Left forelimb (tissue), 1 donor: ENCODE measurements at regions not wholly inside any gene's neighbourhood (a gene's known extent, or its start where the extent isn't known, plus 50 kb on each side); places are given as distances from the start of the nearest gene placed in this dataset.

Source experiments
- DNase-seq: peaks from one replicate; pipeline ENCODE4 v3.0.0-alpha.2; 2018; ENCODE audit warnings: low spot score

GRCh38 chr1:118246646-118247045 lies 61.6 kb upstream of the SPAG17 start:
- DNase-seq: no peak

GRCh38 chr1:118244194-118244593 lies 59.2 kb upstream of the SPAG17 start:
- no peak for DNase-seq

- DNase-seq: no peak
Measured at GRCh38 chr1:118243269-118243668, 58.2 kb upstream of the SPAG17 start.
